WTC11 (cell line): ENCODE measurements at regions not wholly inside any gene's neighbourhood (a gene's known extent, or its start where the extent isn't known, plus 50 kb on each side); places are given as distances from the start of the nearest gene placed in this dataset.

Source experiments
- ATF3 ChIP-seq: sonication (generic); formaldehyde crosslinking; conservative IDR thresholded peaks from 2 replicates; pipeline ENCODE4 v1.8.1; 2022; ENCODE audit warnings: mild to moderate bottlenecking, missing genetic modification reagents
- CTCF ChIP-seq: fragments of 200-600 bp; IDR thresholded peaks from 2 replicates; pipeline ENCODE4 v1.8.0; 2022; ENCODE audit warnings: antibody characterized with exemption
- ELF4 ChIP-seq: sonication (generic); formaldehyde crosslinking; IDR thresholded peaks from 2 replicates; pipeline ENCODE4 v1.8.1; 2022; ENCODE audit warnings: low read depth, mild to moderate bottlenecking, moderate library complexity, missing genetic modification reagents
- FOXP1 ChIP-seq: sonication (generic); formaldehyde crosslinking; IDR thresholded peaks from 2 replicates; pipeline ENCODE4 v1.8.0; 2022; ENCODE audit warnings: missing genetic modification reagents, mild to moderate bottlenecking, moderate library complexity, borderline replicate concordance
- JUN ChIP-seq: sonication (generic); formaldehyde crosslinking; IDR thresholded peaks from 2 replicates; pipeline ENCODE4 v1.8.0; 2023; ENCODE audit warnings: mild to moderate bottlenecking, missing genetic modification reagents
- MAX ChIP-seq: sonication (generic); formaldehyde crosslinking; IDR thresholded peaks from 2 replicates; pipeline ENCODE4 v1.8.0; 2022; ENCODE audit warnings: mild to moderate bottlenecking, missing genetic modification reagents
- NR1H2 ChIP-seq: sonication (generic); formaldehyde crosslinking; IDR thresholded peaks from 2 replicates; pipeline ENCODE4 v1.9.0; 2021; ENCODE audit warnings: mild to moderate bottlenecking, moderate library complexity, missing genetic modification reagents

- TF ChIP-seq CTCF, result no peak
- TF ChIP-seq ATF3 (CRISPR knock-in tag), result no peak
- TF ChIP-seq MAX, result no peak
- no peak for TF ChIP-seq NR1H2 (CRISPR knock-in tag)
- TF ChIP-seq FOXP1, result no peak
- no peak for TF ChIP-seq JUN (CRISPR knock-in tag)
- TF ChIP-seq ELF4 (CRISPR knock-in tag), result no peak
These were observed 269.9 kb downstream of the BAMBI start for GRCh38 chr10:28947171-28947570.
